A673 (cell line): ENCODE measurements at regions not wholly inside any gene's neighbourhood (a gene's known extent, or its start where the extent isn't known, plus 50 kb on each side); places are given as distances from the start of the nearest gene placed in this dataset.

Source experiments
- BruUV-seq: library from RNA; stranded (reverse); fragments of 400-500 nt; replicated peaks from 2 replicates; lab custom pipeline; 2021; lab: Mats Ljungman, UMichigan
- CTCF ChIA-PET: fragments of 300-600 bp; sonication (Branson Sonifier 250); formaldehyde crosslinking; loops from one replicate; lab custom pipeline; 2022; ENCODE audit warnings: antibody characterized with exemption; lab: Charles Lee
- POLR2A ChIA-PET: fragments of 300-600 bp; sonication (Branson Sonifier 250); formaldehyde crosslinking; loops from one replicate; lab custom pipeline; 2022; ENCODE audit warnings: antibody characterized with exemption; ENCODE audit not compliant: low non-redundant PET; lab: Charles Lee
- DNase-seq: peaks from one replicate; pipeline ENCODE4 v3.0.0-alpha.2; 2015; ENCODE audit warnings: low spot score
- H3K27ac ChIP-seq: fragments of 200-600 bp; sonication (generic); 2 replicates; pipeline ENCODE4 v1.5.1; 2016; ENCODE audit warnings: mixed run types, low read depth, mild to moderate bottlenecking, mixed read lengths, antibody characterized with exemption, low read length; ENCODE audit not compliant: poor library complexity, severe bottlenecking
- H3K27me3 ChIP-seq: fragments of 200-600 bp; sonication (generic); replicated peaks from 2 replicates; pipeline ENCODE4 v1.6.1; 2017; ENCODE audit warnings: mixed run types, low read depth, mild to moderate bottlenecking, mixed read lengths, antibody characterized with exemption, low read length; ENCODE audit not compliant: insufficient read depth, poor library complexity
- H3K36me3 ChIP-seq: fragments of 200-600 bp; sonication (generic); 2 replicates; pipeline ENCODE4 v1.6.1; 2016; ENCODE audit warnings: mixed run types, mild to moderate bottlenecking, mixed read lengths, antibody characterized with exemption, low read length; ENCODE audit not compliant: insufficient read depth, poor library complexity, severe bottlenecking
- H3K4me1 ChIP-seq: fragments of 200-600 bp; sonication (generic); 2 replicates; pipeline ENCODE4 v1.6.1; 2017; ENCODE audit warnings: mixed run types, mild to moderate bottlenecking, mixed read lengths, antibody characterized with exemption, low read length; ENCODE audit not compliant: insufficient read depth, poor library complexity, severe bottlenecking
- H3K4me3 ChIP-seq: fragments of 200-600 bp; sonication (generic); 2 replicates; pipeline ENCODE4 v1.5.1; 2016; ENCODE audit warnings: low read depth, mixed run types, mild to moderate bottlenecking, mixed read lengths, low read length; ENCODE audit not compliant: poor library complexity, severe bottlenecking
- H3K9me3 ChIP-seq: fragments of 200-600 bp; sonication (generic); 2 replicates; pipeline ENCODE4 v1.6.1; 2016; ENCODE audit warnings: mixed run types, low read depth, mild to moderate bottlenecking, mixed read lengths, antibody characterized with exemption, low read length; ENCODE audit not compliant: poor library complexity, severe bottlenecking
- CTCF ChIP-seq: fragments of 300-800, 200-600 bp; sonication (generic); conservative IDR thresholded peaks from 2 replicates; pipeline ENCODE4 v1.5.1; 2017; ENCODE audit warnings: low read depth, mild to moderate bottlenecking, antibody characterized with exemption, low read length, moderate library complexity, mixed read lengths
- EZH2 ChIP-seq: fragments of 200-600 bp; sonication (generic); IDR thresholded peaks from 2 replicates; pipeline ENCODE4 v1.6.1; 2017; ENCODE audit warnings: borderline replicate concordance, low read depth, mild to moderate bottlenecking, mixed read lengths, antibody characterized with exemption, low read length; ENCODE audit not compliant: poor library complexity, severe bottlenecking
- intact Hi-C: fragments of 100-400 bp; cut with micrococcal nuclease; formaldehyde crosslinking; loops from one replicate; pipeline ENCODE4 v1.10.0; 2022; ENCODE audit not compliant: unreplicated experiment

- intact Hi-C loops, result no loop called here
- no peaks in the 10 kb centered on the region for H3K9me3 ChIP-seq
- POLR2A ChIA-PET, result interaction anchor here (0.7 kb wide), 1 partner anchor 73 kb away, joined by 3 read pairs; no protein-coding TSS in a partner anchor
- H3K27ac ChIP-seq, result no peak overlapping the region
- no peaks in the 10 kb centered on the region for H3K27me3 ChIP-seq
- no TSS peak for BruUV-seq
- CTCF ChIA-PET, result no interaction called here
- TF ChIP-seq EZH2 (no peak), CTCF (no peak)
- no peaks in the 10 kb centered on the region for H3K36me3 ChIP-seq
- no peak for DNase-seq
- H3K4me3 ChIP-seq, result no peak overlapping the region
- H3K4me1 ChIP-seq, result no peaks in the 10 kb centered on the region
Observed at GRCh38 chr21:25822981-25823380, 88.2 kb downstream of the GABPA start.

- H3K27ac ChIP-seq, result no peak overlapping the region
- ChIA-PET CTCF (no interaction called here), POLR2A (no interaction called here)
- H3K4me1 ChIP-seq, result no peaks in the 10 kb centered on the region
- TF ChIP-seq CTCF (no peak), EZH2 (no peak)
- DNase-seq, result no peak
- no TSS peak for BruUV-seq
- H3K36me3 ChIP-seq, result no peaks in the 10 kb centered on the region
- intact Hi-C loops, result loop anchor here (2.0 kb wide), 1 partner anchor 662 kb away; no protein-coding TSS in a partner anchor
- H3K27me3 ChIP-seq, result no peaks in the 10 kb centered on the region
- H3K9me3 ChIP-seq, result no peaks in the 10 kb centered on the region
- H3K4me3 ChIP-seq, result no peak overlapping the region
Observed at GRCh38 chr21:25826652-25827051, 91.9 kb downstream of the GABPA start.

GRCh38 chr21:25827513-25827912 lies 92.7 kb downstream of the GABPA start:
- intact Hi-C loops, result loop anchor here (2.0 kb wide), 1 partner anchor 661 kb away; no protein-coding TSS in a partner anchor
- no peak for DNase-seq
- H3K36me3 ChIP-seq, result no peaks in the 10 kb centered on the region
- H3K4me1 ChIP-seq, result no peaks in the 10 kb centered on the region
- no peak overlapping the region for H3K27ac ChIP-seq
- BruUV-seq, result no TSS peak
- TF ChIP-seq EZH2 (no peak), CTCF (no peak)
- H3K27me3 ChIP-seq, result no peaks in the 10 kb centered on the region
- ChIA-PET CTCF (no interaction called here), POLR2A (no interaction called here)
- no peak overlapping the region for H3K4me3 ChIP-seq
- H3K9me3 ChIP-seq, result no peaks in the 10 kb centered on the region
